ENCODE measurements at regions not wholly inside any gene's neighbourhood (a gene's known extent, or its start where the extent isn't known, plus 50 kb on each side); places are given as distances from the start of the nearest gene placed in this dataset.

- no peaks in the 10 kb centered on the region for H3K36me3 ChIP-seq (ENCODE audit: control insufficient read depth in 1 of 2, insufficient read depth in 2 of 2, low read length in 2 of 2)
- H3K4me2 ChIP-seq (ENCODE audit: low read length) = no peak overlapping the region
- no peak overlapping the region for H3K27ac ChIP-seq (ENCODE audit: low read depth, low read length)
- no peaks in the 10 kb centered on the region for H4K20me1 ChIP-seq (ENCODE audit: insufficient read depth)
- H3K4me1 ChIP-seq (ENCODE audit: control insufficient read depth in 1 of 2, insufficient read depth in 2 of 2, low read length in 2 of 2) = no peaks in the 10 kb centered on the region
- intact Hi-C loops (cut with micrococcal nuclease) = no loop called here
- no peak overlapping the region for H2AFZ ChIP-seq (ENCODE audit: low read depth, low read length, poor library complexity, severe bottlenecking)
- DNase-seq (ENCODE audit: low read depth, low spot score) (no peak), ATAC-seq (no peak)
- H3K9ac ChIP-seq (ENCODE audit: low read length) = no peak overlapping the region
- ChIA-PET POLR2A (no interaction called here), CTCF (interaction anchor here (0.9 kb wide), 1 partner anchor 27 kb away, joined by 3 read pairs; no protein-coding TSS in a partner anchor), RAD21 (ENCODE audit: low non-redundant PET in 1 of 2, low total read pairs in 2 of 2, uncharacterized antibody in 2 of 2, unreplicated experiment in 2 of 2) (no interaction called here)
- no peak overlapping the region for H3K4me3 ChIP-seq (replicated peaks in 1 of 2; ENCODE audit: low read depth in 1 of 2, low read length in 2 of 2)
- no peak for TF ChIP-seq ATF3 (IDR thresholded peaks at IDR 0.05)
- no peaks in the 10 kb centered on the region for H3K9me3 ChIP-seq (ENCODE audit: control insufficient read depth in 1 of 2, insufficient read depth in 1 of 2, low read depth in 1 of 2, low read length in 2 of 2)
- no peaks in the 10 kb centered on the region for H3K79me2 ChIP-seq (ENCODE audit: insufficient read depth, low read length)
- BruUV-seq (replicated peaks) = no TSS peak
- H3K27me3 ChIP-seq (ENCODE audit: insufficient read depth, low read length) = no peaks in the 10 kb centered on the region
- no peaks in the 10 kb centered on the region for H3K9me2 ChIP-seq (ENCODE audit: insufficient read depth)
Measured at GRCh38 chr7:22055226-22055625, 109.5 kb upstream of the CDCA7L start.

DNA sequence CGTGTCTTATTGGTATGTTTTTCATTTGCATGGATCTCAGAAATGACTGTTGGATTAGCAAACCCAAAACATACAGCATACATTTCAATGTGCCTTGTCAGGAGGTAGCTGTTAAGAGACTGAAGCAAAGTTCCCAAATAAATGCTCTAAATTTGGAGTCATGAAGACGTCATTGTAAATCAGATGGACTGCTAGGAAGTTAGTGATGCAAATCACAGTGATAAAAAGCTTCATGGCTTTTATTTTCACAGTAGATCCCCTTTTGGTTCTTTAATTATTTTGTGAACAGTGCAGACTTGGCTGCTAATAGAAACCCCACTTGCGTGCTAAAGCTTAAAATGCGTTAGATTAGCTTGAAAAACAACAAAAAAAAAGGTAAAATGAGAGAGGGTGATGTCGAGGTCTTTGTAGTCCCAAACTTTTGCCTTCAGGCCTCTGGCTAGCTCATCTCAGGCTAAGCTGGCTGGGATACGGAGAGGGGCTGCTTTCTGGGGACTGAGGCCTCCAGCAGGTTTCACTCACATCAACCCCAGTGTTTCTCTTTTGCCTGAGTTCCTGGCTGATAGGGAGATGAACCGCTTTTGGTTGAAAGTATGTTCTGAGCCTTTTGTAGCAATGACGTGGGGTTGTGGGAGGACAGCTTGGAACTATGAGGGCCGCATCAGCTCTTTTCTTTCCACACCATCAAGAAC is 107.1 kb upstream of the CDCA7L start:
- BruUV-seq (replicated peaks) = no TSS peak
- RAD21 ChIA-PET (ENCODE audit: low non-redundant PET in 1 of 2, low total read pairs in 2 of 2, uncharacterized antibody in 2 of 2, unreplicated experiment in 2 of 2) = no interaction called here
- no peak overlapping the region for H3K4me2 ChIP-seq (ENCODE audit: low read length)
- H3K9ac ChIP-seq (ENCODE audit: low read length) = no peak overlapping the region
- no peak for ATAC-seq
- H3K79me2 ChIP-seq (ENCODE audit: insufficient read depth, low read length) = no peaks in the 10 kb centered on the region
- no peak for DNase-seq (ENCODE audit: low read depth, low spot score)
- no peak overlapping the region for H3K4me3 ChIP-seq (replicated peaks in 1 of 2; ENCODE audit: low read depth in 1 of 2, low read length in 2 of 2)
- POLR2A ChIA-PET = no interaction called here
- TF ChIP-seq TCF7L2 (IDR thresholded peaks at IDR 0.05; ENCODE audit: borderline replicate concordance, extremely low read depth, insufficient read depth, insufficient read length) = no peak
- no peak for TF ChIP-seq CBX3 (IDR thresholded peaks at IDR 0.05; ENCODE audit: low read depth)
- no peak for TF ChIP-seq SIN3A (IDR thresholded peaks at IDR 0.05; ENCODE audit: low read depth)
- TF ChIP-seq SP1 (IDR thresholded peaks at IDR 0.05; ENCODE audit: low read depth) = no peak
- TF ChIP-seq ZBTB33 (IDR thresholded peaks at IDR 0.05; ENCODE audit: extremely low read depth, insufficient replicate concordance, low read length) = no peak
- no peak for TF ChIP-seq POLR2A (IDR thresholded peaks at IDR 0.05; ENCODE audit: borderline replicate concordance, extremely low read depth, insufficient read depth, insufficient read length)
- no peak for TF ChIP-seq POLR2AphosphoS5 (IDR thresholded peaks at IDR 0.05; ENCODE audit: low read depth, low read length)
- H3K4me1 ChIP-seq (ENCODE audit: control insufficient read depth in 1 of 2, insufficient read depth in 2 of 2, low read length in 2 of 2) = no peaks in the 10 kb centered on the region
- no peak overlapping the region for H2AFZ ChIP-seq (ENCODE audit: low read depth, low read length, poor library complexity, severe bottlenecking)
- H3K9me2 ChIP-seq (ENCODE audit: insufficient read depth) = no peaks in the 10 kb centered on the region
- intact Hi-C loops (cut with micrococcal nuclease) = no loop called here
- H3K27me3 ChIP-seq (ENCODE audit: insufficient read depth, low read length) = no peaks in the 10 kb centered on the region
- H4K20me1 ChIP-seq (ENCODE audit: insufficient read depth) = no peaks in the 10 kb centered on the region
- H3K9me3 ChIP-seq (ENCODE audit: control insufficient read depth in 1 of 2, insufficient read depth in 1 of 2, low read depth in 1 of 2, low read length in 2 of 2) = no peaks in the 10 kb centered on the region
- no peaks in the 10 kb centered on the region for H3K36me3 ChIP-seq (ENCODE audit: control insufficient read depth in 1 of 2, insufficient read depth in 2 of 2, low read length in 2 of 2)
- CTCF ChIA-PET = interaction anchor here (0.9 kb wide), 1 partner anchor 30 kb away, joined by 3 read pairs; no protein-coding TSS in a partner anchor
- H3K27ac ChIP-seq (ENCODE audit: low read depth, low read length) = no peak overlapping the region

All from HCT116 (cell line).